ENCODE measurements at regions not wholly inside any gene's neighbourhood (a gene's known extent, or its start where the extent isn't known, plus 50 kb on each side); places are given as distances from the start of the nearest gene placed in this dataset.

DNA sequence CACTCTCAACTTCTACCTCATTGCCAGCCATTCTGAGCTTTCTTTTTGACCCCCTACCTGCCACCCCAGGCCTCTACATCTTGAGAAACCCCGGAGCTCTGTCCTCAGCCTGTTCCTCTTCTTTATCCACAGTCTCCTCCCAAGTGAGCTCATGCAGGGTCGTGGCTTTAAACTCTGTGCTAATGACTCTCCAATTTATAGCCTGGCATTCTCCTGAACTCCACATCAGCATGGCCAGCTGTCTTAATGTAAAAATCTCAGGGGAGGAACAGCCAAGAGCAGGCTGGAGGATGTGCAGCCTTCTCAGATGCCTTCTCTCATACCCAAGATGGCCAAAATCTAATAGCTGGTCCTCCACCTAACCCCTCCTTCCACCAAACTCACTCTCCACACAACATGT lies 84.2 kb downstream of the CCDC185 start:
- no peak overlapping the region for H3K4me3 ChIP-seq (replicated peaks in 1 of 2; ENCODE audit: low read depth in 2 of 2, low read length in 2 of 2)
- TF ChIP-seq, protein P1, sequence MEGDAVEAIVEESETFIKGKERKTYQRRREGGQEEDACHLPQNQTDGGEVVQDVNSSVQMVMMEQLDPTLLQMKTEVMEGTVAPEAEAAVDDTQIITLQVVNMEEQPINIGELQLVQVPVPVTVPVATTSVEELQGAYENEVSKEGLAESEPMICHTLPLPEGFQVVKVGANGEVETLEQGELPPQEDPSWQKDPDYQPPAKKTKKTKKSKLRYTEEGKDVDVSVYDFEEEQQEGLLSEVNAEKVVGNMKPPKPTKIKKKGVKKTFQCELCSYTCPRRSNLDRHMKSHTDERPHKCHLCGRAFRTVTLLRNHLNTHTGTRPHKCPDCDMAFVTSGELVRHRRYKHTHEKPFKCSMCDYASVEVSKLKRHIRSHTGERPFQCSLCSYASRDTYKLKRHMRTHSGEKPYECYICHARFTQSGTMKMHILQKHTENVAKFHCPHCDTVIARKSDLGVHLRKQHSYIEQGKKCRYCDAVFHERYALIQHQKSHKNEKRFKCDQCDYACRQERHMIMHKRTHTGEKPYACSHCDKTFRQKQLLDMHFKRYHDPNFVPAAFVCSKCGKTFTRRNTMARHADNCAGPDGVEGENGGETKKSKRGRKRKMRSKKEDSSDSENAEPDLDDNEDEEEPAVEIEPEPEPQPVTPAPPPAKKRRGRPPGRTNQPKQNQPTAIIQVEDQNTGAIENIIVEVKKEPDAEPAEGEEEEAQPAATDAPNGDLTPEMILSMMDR (IDR thresholded peaks at IDR 0.05; ENCODE audit: low read depth, low read length): no peak
- DNase-seq (ENCODE audit: low read depth in 2 of 2): no peak

DNA sequence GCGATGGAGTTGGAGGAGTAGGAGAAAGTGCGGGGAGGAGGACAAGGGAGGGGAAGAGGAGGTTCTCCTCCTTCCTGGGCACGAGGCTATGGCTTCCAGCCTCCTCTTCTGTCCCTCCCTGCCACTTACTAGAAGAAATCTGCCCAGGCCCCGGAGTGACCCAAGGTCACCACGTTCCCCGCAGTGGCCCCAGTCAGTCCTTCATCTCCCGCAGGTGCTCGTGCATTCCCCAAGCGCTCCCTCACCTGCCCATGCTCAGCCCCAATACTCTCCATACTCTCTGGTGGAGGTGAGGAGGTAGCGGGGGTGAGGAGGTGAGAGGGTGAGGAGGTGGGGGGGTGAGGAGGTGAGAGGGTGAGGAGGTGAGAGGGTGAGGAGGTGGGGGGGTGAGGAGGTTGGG lies 85.4 kb downstream of the CCDC185 start:
- DNase-seq (ENCODE audit: low read depth in 2 of 2): no peak
- H3K4me3 ChIP-seq (replicated peaks in 1 of 2; ENCODE audit: low read depth in 2 of 2, low read length in 2 of 2): no peak overlapping the region
- TF ChIP-seq, protein P1 (IDR thresholded peaks at IDR 0.05; ENCODE audit: low read depth, low read length): no peak

DNA sequence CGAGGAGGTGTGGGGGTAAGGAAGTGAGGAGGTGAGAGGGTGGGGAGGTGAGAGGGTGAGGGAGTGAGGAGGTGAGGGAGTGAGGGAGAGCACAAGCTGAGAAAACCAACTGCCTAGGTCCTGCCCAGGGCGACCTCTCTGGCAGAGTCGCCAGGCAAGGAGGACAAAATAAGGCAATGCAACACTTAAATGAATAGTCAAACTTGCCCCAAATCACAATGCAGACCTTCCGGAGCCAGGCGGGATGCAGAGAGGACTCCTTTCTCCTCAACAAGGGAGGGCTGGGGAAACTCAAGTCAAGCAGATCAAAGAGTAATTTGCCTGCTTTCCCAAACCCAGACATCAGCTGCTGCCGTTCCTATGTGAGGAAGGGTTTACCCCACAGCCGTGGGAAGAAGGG lies 86.0 kb downstream of the CCDC185 start:
- TF ChIP-seq, protein P1 (IDR thresholded peaks at IDR 0.05; ENCODE audit: low read depth, low read length): no peak
- no peak for DNase-seq (ENCODE audit: low read depth in 2 of 2)

DNA sequence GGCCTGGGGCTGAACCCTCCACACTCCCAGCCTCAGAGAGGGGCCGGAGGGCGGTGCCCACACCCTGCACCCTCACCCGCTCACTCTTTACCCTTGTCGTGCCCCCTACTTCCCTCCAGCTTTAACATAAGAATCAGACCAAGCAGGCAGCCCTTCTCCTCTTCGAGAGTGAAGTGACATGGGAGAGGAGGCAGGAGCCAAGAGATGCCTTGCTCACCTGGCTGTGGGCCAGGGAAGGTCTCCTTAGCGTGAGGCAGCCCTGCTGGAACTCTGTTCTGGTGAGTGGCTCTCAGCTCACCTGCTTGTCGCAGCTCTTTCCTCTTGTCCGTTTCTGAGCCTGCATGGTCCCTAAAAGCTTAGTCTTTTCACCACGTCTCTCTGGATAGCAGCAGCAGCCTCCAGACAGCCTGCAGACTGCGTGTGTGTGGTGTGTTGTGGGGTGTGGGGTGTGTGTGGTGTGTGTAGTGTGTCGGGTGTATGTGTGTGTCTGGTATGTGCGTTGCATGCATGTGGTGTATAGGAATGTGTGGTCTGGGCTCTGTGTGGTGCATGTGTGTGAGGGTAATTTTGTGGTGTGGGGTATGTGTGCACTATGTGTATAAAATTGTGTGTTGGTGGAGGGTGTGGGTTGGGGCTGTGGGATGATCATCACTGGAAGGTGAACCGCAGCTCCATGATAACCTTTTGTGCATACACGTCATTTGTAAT lies 86.7 kb downstream of the CCDC185 start:
- peak in 1 of 2 donors; percentile 3 for DNase-seq (ENCODE audit: low read depth in 2 of 2)
- TF ChIP-seq, protein P1 (IDR thresholded peaks at IDR 0.05; ENCODE audit: low read depth, low read length): no peak
- H3K4me3 ChIP-seq (replicated peaks in 1 of 2; ENCODE audit: low read depth in 2 of 2, low read length in 2 of 2): no peak overlapping the region

More for the DNA sequence above, 86.0 kb downstream of the CCDC185 start:
- H3K4me3 ChIP-seq (replicated peaks in 1 of 2; ENCODE audit: low read depth in 2 of 2, low read length in 2 of 2): no peak overlapping the region

DNA sequence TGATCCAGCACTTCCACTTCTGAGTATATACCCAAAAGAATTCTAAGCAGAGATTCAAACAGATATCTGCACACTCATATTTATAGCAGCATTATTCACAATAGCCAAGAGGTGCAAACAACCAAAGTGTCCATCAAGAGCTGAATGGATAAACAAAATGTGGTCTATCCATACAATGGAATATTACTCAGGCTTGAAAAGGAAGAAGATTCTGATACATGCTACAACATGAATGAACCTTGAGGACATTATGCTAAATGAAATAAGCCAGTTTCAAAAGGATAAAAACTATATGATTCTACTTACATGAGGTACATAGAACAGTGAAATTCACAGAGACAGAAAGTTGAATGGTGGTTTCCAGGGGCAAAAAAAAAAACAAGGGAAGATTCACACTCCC lies 88.9 kb downstream of the CCDC185 start:
- TF ChIP-seq, protein P1 (IDR thresholded peaks at IDR 0.05; ENCODE audit: low read depth, low read length): no peak
- DNase-seq (ENCODE audit: low read depth in 2 of 2): no peak
- no peak overlapping the region for H3K4me3 ChIP-seq (replicated peaks in 1 of 2; ENCODE audit: low read depth in 2 of 2, low read length in 2 of 2)

DNA sequence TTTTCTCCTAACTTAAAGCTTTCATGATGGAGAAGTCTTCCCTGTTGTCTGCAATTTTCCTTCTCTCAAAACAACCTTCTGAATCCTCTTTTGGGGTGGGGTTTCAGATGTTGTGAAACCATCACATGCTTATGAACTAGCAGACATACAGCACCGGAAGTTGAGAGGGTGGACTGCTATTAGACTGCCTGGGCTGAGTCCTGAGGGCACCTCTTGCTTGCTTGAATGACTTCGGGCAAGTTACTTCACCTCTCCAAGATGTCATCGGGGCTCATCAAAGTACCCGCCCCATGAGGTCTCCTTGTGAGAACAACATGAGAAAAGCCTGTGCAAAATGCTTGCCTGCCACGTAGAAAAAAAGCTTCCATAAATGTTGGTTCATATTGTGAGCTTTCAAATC lies 89.6 kb downstream of the CCDC185 start:
- no peak overlapping the region for H3K4me3 ChIP-seq (replicated peaks in 1 of 2; ENCODE audit: low read depth in 2 of 2, low read length in 2 of 2)
- TF ChIP-seq, protein P1 (IDR thresholded peaks at IDR 0.05; ENCODE audit: low read depth, low read length): no peak
- peak in 1 of 2 donors; percentile 7 for DNase-seq (ENCODE audit: low read depth in 2 of 2)

DNA sequence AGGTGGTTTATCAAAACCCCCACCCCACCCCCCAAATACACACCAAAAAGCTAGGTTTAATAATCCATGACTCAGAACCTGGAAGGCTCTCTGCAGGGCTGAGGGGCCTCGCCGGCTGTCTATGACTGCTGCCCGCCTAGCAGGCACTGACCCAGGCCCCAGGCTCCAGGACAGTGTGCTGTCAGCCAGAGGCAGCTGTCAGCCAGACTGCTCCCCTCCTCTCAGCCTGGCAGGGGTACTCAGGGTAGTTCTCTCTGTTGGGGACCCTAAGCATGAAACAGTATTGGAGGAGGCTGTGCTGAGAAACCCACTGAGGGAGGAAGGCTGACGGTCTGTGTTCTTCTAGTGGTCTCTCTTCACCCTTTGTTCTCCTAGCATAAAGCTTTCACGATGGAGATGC lies 90.3 kb downstream of the CCDC185 start:
- TF ChIP-seq, protein P1 (IDR thresholded peaks at IDR 0.05; ENCODE audit: low read depth, low read length): no peak
- no peak overlapping the region for H3K4me3 ChIP-seq (replicated peaks in 1 of 2; ENCODE audit: low read depth in 2 of 2, low read length in 2 of 2)
- no peak for DNase-seq (ENCODE audit: low read depth in 2 of 2)

All from cardiac fibroblast (primary cell).